Astrocyte (in vitro differentiated cells and primary cell): ENCODE measurements at regions not wholly inside any gene's neighbourhood (a gene's known extent, or its start where the extent isn't known, plus 50 kb on each side); places are given as distances from the start of the nearest gene placed in this dataset.

Source experiments
- DNase-seq: peaks from one replicate; pipeline ENCODE4 v3.0.0-alpha.2; 2010; ENCODE audit warnings: low read depth
- FAIRE-seq: peaks from 2 replicates; lab custom pipeline; 2011; peaks lifted over from hg19 to GRCh38; lab: Jason Lieb, UNC
- H2AFZ ChIP-seq: 2 replicates; pipeline ENCODE4 v1.6.0; 2012; ENCODE audit warnings: low read depth, low read length, inconsistent platforms
- H3K27ac ChIP-seq: 2 replicates; pipeline ENCODE4 v1.5.1; 2011; ENCODE audit warnings: low read depth, low read length, inconsistent platforms
- H3K27me3 ChIP-seq: 2 replicates; pipeline ENCODE4 v1.6.0; 2011; ENCODE audit warnings: low read length, inconsistent platforms; ENCODE audit not compliant: insufficient read depth
- H3K36me3 ChIP-seq: 2 replicates; pipeline ENCODE4 v1.5.1; 2011; ENCODE audit warnings: low read length, inconsistent platforms; ENCODE audit not compliant: insufficient read depth
- H3K4me1 ChIP-seq: 2 replicates; pipeline ENCODE4 v1.5.1; 2011; ENCODE audit warnings: low read length, inconsistent platforms; ENCODE audit not compliant: insufficient read depth
- H3K4me2 ChIP-seq: 2 replicates; pipeline ENCODE4 v1.6.0; 2012; ENCODE audit warnings: low read length, inconsistent platforms
- H3K4me3 ChIP-seq: 2 replicates; pipeline ENCODE4 v1.5.1; 2011; ENCODE audit warnings: low read depth, mild to moderate bottlenecking, low read length, inconsistent platforms; ENCODE audit not compliant: insufficient read depth
- H3K79me2 ChIP-seq: 2 replicates; pipeline ENCODE4 v1.6.0; 2012; ENCODE audit warnings: mild to moderate bottlenecking, low read length, inconsistent platforms; ENCODE audit not compliant: insufficient read depth
- H3K9ac ChIP-seq: 2 replicates; pipeline ENCODE4 v1.6.0; 2012; ENCODE audit warnings: mild to moderate bottlenecking, low read length, inconsistent platforms
- H3K9me3 ChIP-seq: 2 replicates; pipeline ENCODE4 v1.5.1; 2012; ENCODE audit warnings: low read depth, mild to moderate bottlenecking, low read length, inconsistent platforms; ENCODE audit not compliant: insufficient read depth
- H4K20me1 ChIP-seq: 2 replicates; pipeline ENCODE4 v1.6.0; 2012; ENCODE audit warnings: low read length, inconsistent platforms; ENCODE audit not compliant: insufficient read depth
- H3K27ac Mint-ChIP-seq: one replicate; pipeline ENCODE4 v1.8.0; 2021; ENCODE audit warnings: mild to moderate bottlenecking, mixed read lengths; ENCODE audit not compliant: unreplicated experiment
- H3K27me3 Mint-ChIP-seq: one replicate; pipeline ENCODE4 v1.8.0; 2021; ENCODE audit warnings: low read depth, mixed read lengths; ENCODE audit not compliant: unreplicated experiment
- H3K36me3 Mint-ChIP-seq: one replicate; pipeline ENCODE4 v1.8.0; 2021; ENCODE audit warnings: low read depth, mixed read lengths; ENCODE audit not compliant: unreplicated experiment
- H3K4me1 Mint-ChIP-seq: one replicate; pipeline ENCODE4 v1.8.0; 2021; ENCODE audit warnings: low read depth, mixed read lengths; ENCODE audit not compliant: unreplicated experiment
- H3K4me3 Mint-ChIP-seq: one replicate; pipeline ENCODE4 v1.8.0; 2021; ENCODE audit warnings: mild to moderate bottlenecking, moderate library complexity, mixed read lengths; ENCODE audit not compliant: unreplicated experiment
- H3K9me3 Mint-ChIP-seq: one replicate; pipeline ENCODE4 v1.8.0; 2021; ENCODE audit warnings: mild to moderate bottlenecking, mixed read lengths; ENCODE audit not compliant: unreplicated experiment
- EZH2 ChIP-seq: IDR thresholded peaks from 2 replicates; pipeline ENCODE4 v1.6.1; 2012; ENCODE audit warnings: mild to moderate bottlenecking, low read length, inconsistent platforms; ENCODE audit not compliant: insufficient read depth
- TF ChIP-seq, protein P1 (sequence below): IDR thresholded peaks from 2 replicates; pipeline ENCODE4 v1.5.1; 2011; ENCODE audit warnings: low read depth, mild to moderate bottlenecking, inconsistent platforms, low read length, moderate library complexity; ENCODE audit not compliant: insufficient read depth

DNA sequence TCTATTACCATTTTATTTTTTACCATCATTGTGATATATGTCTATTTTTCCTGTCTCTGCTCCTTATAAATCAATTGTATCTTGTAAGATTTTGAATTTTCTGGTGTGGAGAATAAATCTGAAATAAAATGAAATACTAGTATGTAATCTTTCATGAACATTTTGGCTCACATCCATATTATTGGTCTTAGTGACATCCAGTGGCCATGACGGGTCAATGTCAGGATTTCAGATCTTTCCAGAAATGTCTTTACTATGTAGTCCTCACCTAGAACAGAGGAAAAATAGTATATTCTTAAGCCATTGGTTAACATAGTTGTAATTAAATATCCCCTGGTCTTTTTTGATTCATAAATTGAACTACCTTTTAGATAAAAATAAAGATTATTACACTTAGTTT lies 109.8 kb upstream of the GPC6 start:
- H3K36me3 ChIP-seq: no peaks in the 10 kb centered on the region
- FAIRE-seq: no peak
- no peaks in the 10 kb centered on the region for H3K4me1 ChIP-seq
- H4K20me1 ChIP-seq: no peaks in the 10 kb centered on the region
- no peaks in the 10 kb centered on the region for H3K36me3 Mint-ChIP-seq
- no peaks in the 10 kb centered on the region for H3K27me3 Mint-ChIP-seq
- TF ChIP-seq EZH2: no peak
- TF ChIP-seq, protein P1, sequence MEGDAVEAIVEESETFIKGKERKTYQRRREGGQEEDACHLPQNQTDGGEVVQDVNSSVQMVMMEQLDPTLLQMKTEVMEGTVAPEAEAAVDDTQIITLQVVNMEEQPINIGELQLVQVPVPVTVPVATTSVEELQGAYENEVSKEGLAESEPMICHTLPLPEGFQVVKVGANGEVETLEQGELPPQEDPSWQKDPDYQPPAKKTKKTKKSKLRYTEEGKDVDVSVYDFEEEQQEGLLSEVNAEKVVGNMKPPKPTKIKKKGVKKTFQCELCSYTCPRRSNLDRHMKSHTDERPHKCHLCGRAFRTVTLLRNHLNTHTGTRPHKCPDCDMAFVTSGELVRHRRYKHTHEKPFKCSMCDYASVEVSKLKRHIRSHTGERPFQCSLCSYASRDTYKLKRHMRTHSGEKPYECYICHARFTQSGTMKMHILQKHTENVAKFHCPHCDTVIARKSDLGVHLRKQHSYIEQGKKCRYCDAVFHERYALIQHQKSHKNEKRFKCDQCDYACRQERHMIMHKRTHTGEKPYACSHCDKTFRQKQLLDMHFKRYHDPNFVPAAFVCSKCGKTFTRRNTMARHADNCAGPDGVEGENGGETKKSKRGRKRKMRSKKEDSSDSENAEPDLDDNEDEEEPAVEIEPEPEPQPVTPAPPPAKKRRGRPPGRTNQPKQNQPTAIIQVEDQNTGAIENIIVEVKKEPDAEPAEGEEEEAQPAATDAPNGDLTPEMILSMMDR: no peak
- no peak overlapping the region for H3K27ac ChIP-seq
- H3K4me1 Mint-ChIP-seq: peaks cover 5% of the 10 kb centered on the region
- H3K4me3 ChIP-seq: no peak overlapping the region
- no peaks in the 10 kb centered on the region for H3K27me3 ChIP-seq
- no peak overlapping the region for H3K4me3 Mint-ChIP-seq
- DNase-seq: no peak
- H3K79me2 ChIP-seq: no peaks in the 10 kb centered on the region
- H3K9me3 Mint-ChIP-seq: peaks cover 7% of the 10 kb centered on the region
- H3K9ac ChIP-seq: no peak overlapping the region
- H3K9me3 ChIP-seq: no peaks in the 10 kb centered on the region
- no peak overlapping the region for H3K27ac Mint-ChIP-seq
- no peak overlapping the region for H2AFZ ChIP-seq
- H3K4me2 ChIP-seq: no peak overlapping the region

DNA sequence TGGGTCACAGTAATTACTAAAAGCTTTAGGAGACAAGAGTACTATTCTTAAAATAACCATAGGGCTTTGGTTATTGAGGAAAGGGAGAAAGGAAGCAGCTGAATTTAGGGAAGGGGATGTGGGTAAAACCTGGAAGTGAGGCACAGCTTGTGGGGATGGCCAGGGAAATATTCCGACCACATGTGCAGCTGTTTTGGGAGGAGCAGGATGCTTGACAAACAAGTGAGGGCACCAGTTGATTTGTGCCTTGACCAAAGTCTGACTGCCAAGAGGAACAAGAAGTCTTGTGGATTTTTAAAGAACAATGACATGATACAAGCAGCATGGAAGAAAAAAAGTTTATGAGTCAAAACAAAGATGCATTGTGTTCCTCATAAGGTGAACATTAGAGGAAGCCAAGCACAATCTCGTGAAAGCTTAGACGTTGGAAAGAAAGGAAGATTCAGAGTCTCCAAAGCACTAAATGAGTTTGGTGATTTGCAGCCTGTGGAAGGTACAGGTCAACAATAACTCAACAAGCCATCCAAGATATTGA lies 108.5 kb upstream of the GPC6 start:
- H3K36me3 ChIP-seq: no peaks in the 10 kb centered on the region
- DNase-seq (no peak), FAIRE-seq (no peak)
- no peak overlapping the region for H3K9ac ChIP-seq
- H3K4me3 Mint-ChIP-seq: no peak overlapping the region
- H3K36me3 Mint-ChIP-seq: no peaks in the 10 kb centered on the region
- H3K4me1 ChIP-seq: no peaks in the 10 kb centered on the region
- H3K4me3 ChIP-seq: no peak overlapping the region
- H3K9me3 Mint-ChIP-seq: peaks cover 7% of the 10 kb centered on the region
- no peak overlapping the region for H2AFZ ChIP-seq
- H3K27me3 Mint-ChIP-seq: no peaks in the 10 kb centered on the region
- no peak overlapping the region for H3K4me2 ChIP-seq
- H3K27ac Mint-ChIP-seq: no peak overlapping the region
- no peaks in the 10 kb centered on the region for H3K9me3 ChIP-seq
- no peak for TF ChIP-seq EZH2
- TF ChIP-seq, protein P1: no peak
- no peak overlapping the region for H3K27ac ChIP-seq
- no peaks in the 10 kb centered on the region for H4K20me1 ChIP-seq
- H3K27me3 ChIP-seq: no peaks in the 10 kb centered on the region
- peaks cover 5% of the 10 kb centered on the region for H3K4me1 Mint-ChIP-seq
- no peaks in the 10 kb centered on the region for H3K79me2 ChIP-seq

DNA sequence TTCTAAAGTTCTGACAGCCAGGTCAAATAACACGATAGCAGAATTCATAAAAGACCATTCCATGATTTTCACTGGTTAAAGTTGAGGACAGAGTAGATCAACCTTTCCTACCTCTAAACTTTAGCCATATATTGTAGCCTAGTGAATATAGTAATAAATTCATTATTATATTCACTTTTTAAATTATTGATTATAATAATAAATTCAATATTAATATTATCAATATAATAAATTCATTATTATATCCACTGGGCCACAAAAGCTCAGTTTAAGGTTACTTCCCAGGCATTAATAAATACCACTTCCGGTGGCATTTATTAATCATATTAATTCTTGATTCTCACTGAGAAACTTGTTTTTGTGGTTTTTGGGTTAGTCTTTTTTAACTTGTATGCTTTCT lies 85.7 kb upstream of the GPC6 start:
- Histone ChIP-seq H3K27me3 (no peaks in the 10 kb centered on the region), H3K9ac (no peak overlapping the region), H3K79me2 (no peaks in the 10 kb centered on the region), H3K4me2 (no peak overlapping the region), H3K4me3 (no peak overlapping the region), H2AFZ (no peak overlapping the region), H3K36me3 (no peaks in the 10 kb centered on the region), H3K27ac (no peak overlapping the region), H3K9me3 (no peaks in the 10 kb centered on the region), H4K20me1 (no peaks in the 10 kb centered on the region), H3K4me1 (no peaks in the 10 kb centered on the region)
- H3K4me1 Mint-ChIP-seq: peaks cover 6% of the 10 kb centered on the region
- FAIRE-seq (no peak), DNase-seq (no peak)
- H3K9me3 Mint-ChIP-seq: no peaks in the 10 kb centered on the region
- no peak for TF ChIP-seq EZH2
- TF ChIP-seq, protein P1: no peak
- no peaks in the 10 kb centered on the region for H3K36me3 Mint-ChIP-seq
- no peak overlapping the region for H3K4me3 Mint-ChIP-seq
- no peaks in the 10 kb centered on the region for H3K27me3 Mint-ChIP-seq
- H3K27ac Mint-ChIP-seq: no peak overlapping the region
